SK-N-SH (cell line): ENCODE measurements at regions not wholly inside any gene's neighbourhood (a gene's known extent, or its start where the extent isn't known, plus 50 kb on each side); places are given as distances from the start of the nearest gene placed in this dataset.

Source experiments
- CTCF ChIA-PET: fragments of 300-600, 350-600 bp; formaldehyde crosslinking; extraction: SDS; loops from one replicate; lab custom pipeline; 2021; lab: Yijun Ruan, JAX
- POLR2A ChIA-PET: fragments of 350-600 bp; sonication (Branson Sonifier 250); formaldehyde crosslinking; extraction: SDS; loops from one replicate; lab custom pipeline; 2020; ENCODE audit warnings: antibody characterized with exemption, inconsistent platforms; lab: Yijun Ruan, JAX
- DNase-seq: peaks from one replicate; pipeline ENCODE4 v3.0.0; 2012
- H2AFZ ChIP-seq: fragments of 200-600 bp; sonication (generic); 2 replicates; pipeline ENCODE4 v1.8.1; 2016; ENCODE audit warnings: antibody characterized with exemption, mild to moderate bottlenecking, low read depth
- H3F3A ChIP-seq: fragments of 200-600 bp; sonication (generic); replicated peaks from 2 replicates; pipeline ENCODE3; 2016; ENCODE audit warnings: antibody characterized with exemption, mild to moderate bottlenecking; ENCODE audit not compliant: insufficient read depth
- H3K27ac ChIP-seq, 2 experiments: fragments of 200-500 bp in 1 of 2; fragments of 200-600 bp in 1 of 2; sonication (Bioruptor generic) in 1 of 2; sonication (generic), shearing (Covaris generic) in 1 of 2; 2 replicates each; pipeline versions ENCODE4 v1.5.1 to v1.6.1; 2014 to 2016; ENCODE audit warnings: low read depth in 2 of 2, inconsistent platforms in 1 of 2, low read length in 1 of 2, mild to moderate bottlenecking in 1 of 2, mixed read lengths in 1 of 2
- H3K27me3 ChIP-seq: fragments of 200-600 bp; sonication (generic), shearing (Covaris generic); 2 replicates; pipeline ENCODE4 v1.6.1; 2016; ENCODE audit warnings: mixed run types; ENCODE audit not compliant: insufficient read depth
- H3K36me3 ChIP-seq, 2 experiments: fragments of 200-500 bp in 1 of 2; fragments of 200-600 bp in 1 of 2; sonication (Bioruptor generic) in 1 of 2; sonication (generic) in 1 of 2; replicated peaks in 1 of 2; 2 replicates each; pipeline versions ENCODE3 to v1.5.1; 2014 to 2016; ENCODE audit warnings: low read length in 1 of 2, mild to moderate bottlenecking in 1 of 2; ENCODE audit not compliant: insufficient read depth in 2 of 2, control insufficient read depth in 1 of 2
- H3K4me1 ChIP-seq, 2 experiments: fragments of 200-500 bp in 1 of 2; fragments of 200-600 bp in 1 of 2; sonication (Bioruptor generic) in 1 of 2; sonication (generic), shearing (Covaris generic) in 1 of 2; 2 replicates each; pipeline versions ENCODE4 v1.5.1 to v1.6.1; 2014 to 2016; ENCODE audit warnings: low read depth in 1 of 2, low read length in 1 of 2, mixed run types in 1 of 2; ENCODE audit not compliant: insufficient read depth in 2 of 2, control insufficient read depth in 1 of 2
- H3K4me2 ChIP-seq: fragments of 200-600 bp; sonication (generic), shearing (Covaris generic); 2 replicates; pipeline ENCODE4 v1.6.1; 2017; ENCODE audit warnings: mixed run types
- H3K4me3 ChIP-seq, 2 experiments: fragments of 200-500 bp in 1 of 2; fragments of 200-600 bp in 1 of 2; sonication (Bioruptor generic) in 1 of 2; sonication (generic), shearing (Covaris generic) in 1 of 2; 2 replicates each; pipeline versions ENCODE4 v1.5.1 to v1.8.1; 2014 to 2016; ENCODE audit warnings: low read depth in 2 of 2, inconsistent platforms in 1 of 2, low read length in 1 of 2, mild to moderate bottlenecking in 1 of 2, mixed read lengths in 1 of 2, moderate library complexity in 1 of 2
- H3K79me2 ChIP-seq: fragments of 200-600 bp; sonication (generic); 2 replicates; pipeline ENCODE4 v1.8.1; 2017; ENCODE audit warnings: mild to moderate bottlenecking; ENCODE audit not compliant: insufficient read depth
- H3K9ac ChIP-seq: fragments of 200-600 bp; sonication (generic); 2 replicates; pipeline ENCODE4 v1.6.1; 2017; ENCODE audit warnings: mixed run types
- H3K9me2 ChIP-seq: fragments of 200-600 bp; sonication (generic); 2 replicates; pipeline ENCODE4 v1.6.1; 2017; ENCODE audit warnings: mixed run types
- H3K9me3 ChIP-seq: fragments of 200-600 bp; sonication (generic); 2 replicates; pipeline ENCODE4 v1.6.1; 2017; ENCODE audit warnings: mixed run types, mild to moderate bottlenecking, moderate library complexity
- H4K20me1 ChIP-seq: fragments of 200-600 bp; sonication (generic); 2 replicates; pipeline ENCODE4 v1.6.1; 2017; ENCODE audit warnings: mild to moderate bottlenecking, mixed run types; ENCODE audit not compliant: insufficient read depth
- CHD2 ChIP-seq: fragments of 150-350 bp; IDR thresholded peaks from 2 replicates; pipeline ENCODE4 v1.6.1; 2018; ENCODE audit warnings: low read length; ENCODE audit not compliant: partially characterized antibody
- ELF1 ChIP-seq: IDR thresholded peaks from 2 replicates; pipeline ENCODE4 v1.4.0; 2012
- EP300 ChIP-seq, 2 experiments: IDR thresholded peaks; 2 replicates each; pipeline versions ENCODE4 v1.4.0 to v1.6.1; 2012; ENCODE audit warnings: borderline replicate concordance in 1 of 2, low read depth in 1 of 2, low read length in 1 of 2
- EZH2phosphoT487 ChIP-seq: fragments of 200-600 bp; sonication (generic); IDR thresholded peaks from 2 replicates; pipeline ENCODE4 v1.6.1; 2017; ENCODE audit warnings: low read depth, mixed run types, mild to moderate bottlenecking, antibody characterized with exemption, moderate library complexity, borderline replicate concordance
- GATA2 ChIP-seq: sonication (generic); formaldehyde crosslinking; IDR thresholded peaks from 2 replicates; pipeline ENCODE4 v1.5.0; 2020; ENCODE audit warnings: mild to moderate bottlenecking, missing genetic modification reagents
- JUND ChIP-seq: IDR thresholded peaks from 2 replicates; pipeline ENCODE4 v1.4.0; 2012
- MEF2A ChIP-seq: IDR thresholded peaks from 2 replicates; pipeline ENCODE4 v1.4.0; 2012; ENCODE audit warnings: low read depth, borderline replicate concordance
- MXI1 ChIP-seq: IDR thresholded peaks from 2 replicates; pipeline ENCODE4 v1.6.1; 2012; ENCODE audit warnings: mild to moderate bottlenecking, low read depth, low read length, improper control_type of control experiment
- NRF1 ChIP-seq: IDR thresholded peaks from 2 replicates; pipeline ENCODE4 v1.6.1; 2012; ENCODE audit warnings: low read depth, mild to moderate bottlenecking, low read length
- POLR2AphosphoS5 ChIP-seq: IDR thresholded peaks from 2 replicates; pipeline ENCODE4 v1.6.1; 2012; ENCODE audit warnings: low read depth, low read length
- RAD21 ChIP-seq: IDR thresholded peaks from 2 replicates; pipeline ENCODE4 v1.6.1; 2012; ENCODE audit warnings: mild to moderate bottlenecking, low read length
- RCOR1 ChIP-seq: fragments of 150-350 bp; IDR thresholded peaks from 2 replicates; pipeline ENCODE4 v1.6.1; 2017; ENCODE audit warnings: antibody characterized with exemption, low read length
- RFX5 ChIP-seq: IDR thresholded peaks from 2 replicates; pipeline ENCODE4 v1.6.1; 2012; ENCODE audit warnings: mild to moderate bottlenecking, improper control_type of control experiment, low read length
- RXRA ChIP-seq: IDR thresholded peaks from 2 replicates; pipeline ENCODE4 v1.4.0; 2012; ENCODE audit warnings: low read depth, mild to moderate bottlenecking, borderline replicate concordance
- SIN3A ChIP-seq: IDR thresholded peaks from 2 replicates; pipeline ENCODE4 v1.6.1; 2012; ENCODE audit warnings: low read depth, mild to moderate bottlenecking, low read length, moderate library complexity, borderline replicate concordance
- SMC3 ChIP-seq: IDR thresholded peaks from 2 replicates; pipeline ENCODE4 v1.6.1; 2012; ENCODE audit warnings: low read depth, low read length, improper control_type of control experiment
- TCF12 ChIP-seq: IDR thresholded peaks from 2 replicates; pipeline ENCODE4 v1.4.0; 2012
- WGBS: methylation state at CpG from one replicate; pipeline ENCODE4 v1.1.6; 2017; ENCODE audit warnings: low lambda C conversion rate; 5-methylcytosine and 5-hydroxymethylcytosine counted together
- TF ChIP-seq, protein P1 (sequence below): fragments of 200-600 bp; sonication (generic); IDR thresholded peaks from 2 replicates; pipeline ENCODE4 v1.6.1; 2017; ENCODE audit warnings: antibody characterized with exemption, mild to moderate bottlenecking, moderate library complexity
- TF ChIP-seq, protein P2 (sequence below): IDR thresholded peaks from 2 replicates; pipeline ENCODE4 v1.4.0; 2012; ENCODE audit warnings: low read depth, borderline replicate concordance

DNA sequence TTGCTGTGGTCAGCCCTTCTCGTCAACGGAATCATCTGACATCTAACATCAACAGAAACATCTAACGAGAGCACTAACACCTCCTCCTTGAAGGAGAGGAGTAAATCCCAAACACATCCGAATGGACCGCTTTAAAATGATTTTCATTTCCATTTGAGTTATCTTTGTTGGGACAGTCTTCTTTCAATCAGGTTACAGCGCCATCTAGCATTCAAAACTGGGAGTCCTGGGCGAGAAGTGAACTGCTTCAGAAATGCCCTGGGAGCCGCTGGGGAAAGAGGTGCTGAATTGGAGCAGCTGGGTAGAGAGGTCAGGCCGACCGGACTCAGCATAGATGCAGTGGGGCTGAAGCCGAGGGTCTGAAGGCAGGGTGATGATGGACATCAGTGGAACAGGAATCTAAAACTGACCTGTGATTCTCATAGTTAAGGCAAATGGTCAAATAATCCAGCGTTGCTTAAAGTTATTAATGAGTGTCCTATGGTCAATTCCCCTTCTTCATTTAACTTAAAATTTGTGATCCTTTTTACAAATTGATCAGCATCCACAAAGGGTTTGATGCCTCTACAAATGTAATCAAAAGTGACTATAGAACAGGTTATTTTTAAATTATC is 170.0 kb upstream of the NDN start (continued):
- peak; percentile 37 for TF ChIP-seq SMC3
- TF ChIP-seq, protein P1, sequence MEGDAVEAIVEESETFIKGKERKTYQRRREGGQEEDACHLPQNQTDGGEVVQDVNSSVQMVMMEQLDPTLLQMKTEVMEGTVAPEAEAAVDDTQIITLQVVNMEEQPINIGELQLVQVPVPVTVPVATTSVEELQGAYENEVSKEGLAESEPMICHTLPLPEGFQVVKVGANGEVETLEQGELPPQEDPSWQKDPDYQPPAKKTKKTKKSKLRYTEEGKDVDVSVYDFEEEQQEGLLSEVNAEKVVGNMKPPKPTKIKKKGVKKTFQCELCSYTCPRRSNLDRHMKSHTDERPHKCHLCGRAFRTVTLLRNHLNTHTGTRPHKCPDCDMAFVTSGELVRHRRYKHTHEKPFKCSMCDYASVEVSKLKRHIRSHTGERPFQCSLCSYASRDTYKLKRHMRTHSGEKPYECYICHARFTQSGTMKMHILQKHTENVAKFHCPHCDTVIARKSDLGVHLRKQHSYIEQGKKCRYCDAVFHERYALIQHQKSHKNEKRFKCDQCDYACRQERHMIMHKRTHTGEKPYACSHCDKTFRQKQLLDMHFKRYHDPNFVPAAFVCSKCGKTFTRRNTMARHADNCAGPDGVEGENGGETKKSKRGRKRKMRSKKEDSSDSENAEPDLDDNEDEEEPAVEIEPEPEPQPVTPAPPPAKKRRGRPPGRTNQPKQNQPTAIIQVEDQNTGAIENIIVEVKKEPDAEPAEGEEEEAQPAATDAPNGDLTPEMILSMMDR, result peak; percentile 76
- no peak for TF ChIP-seq JUND
- no peak for TF ChIP-seq POLR2AphosphoS5
- TF ChIP-seq, protein P2, sequence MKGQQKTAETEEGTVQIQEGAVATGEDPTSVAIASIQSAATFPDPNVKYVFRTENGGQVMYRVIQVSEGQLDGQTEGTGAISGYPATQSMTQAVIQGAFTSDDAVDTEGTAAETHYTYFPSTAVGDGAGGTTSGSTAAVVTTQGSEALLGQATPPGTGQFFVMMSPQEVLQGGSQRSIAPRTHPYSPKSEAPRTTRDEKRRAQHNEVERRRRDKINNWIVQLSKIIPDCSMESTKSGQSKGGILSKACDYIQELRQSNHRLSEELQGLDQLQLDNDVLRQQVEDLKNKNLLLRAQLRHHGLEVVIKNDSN, result no peak
- TF ChIP-seq, all 33 proteins: peak for 3

- Histone ChIP-seq H3K4me2 (no peak overlapping the region), H4K20me1 (no peaks in the 10 kb centered on the region), H3K27ac (no peak overlapping the region), H3K4me1 (no peaks in the 10 kb centered on the region), H3K27me3 (peaks cover 12% of the 10 kb centered on the region; the same call in 1 of the 2 replicates), H3F3A (no peaks in the 10 kb centered on the region), H3K9ac (no peak overlapping the region), H3K9me2 (no peaks in the 10 kb centered on the region), H3K79me2 (no peaks in the 10 kb centered on the region), H3K36me3 (no peaks in the 10 kb centered on the region), H2AFZ (no peak overlapping the region), H3K4me3 (no peak overlapping the region), H3K9me3 (no peaks in the 10 kb centered on the region)
- POLR2A ChIA-PET, result no interaction called here
- 34% methylated on average over 5 of the region's 5 CpGs for WGBS
- CTCF ChIA-PET, result interaction anchor here (0.8 to 2.6 kb wide), 5 partner anchors 19 to 263 kb away, joined by 3 to 12 read pairs (median 3); no protein-coding TSS in a partner anchor
- TF ChIP-seq MEF2A, result no peak
- no peak for TF ChIP-seq NRF1
- no peak for TF ChIP-seq EP300 (IDR thresholded peaks at IDR 0.05; ENCODE audit: borderline replicate concordance in 1 of 2, low read depth in 1 of 2, low read length in 1 of 2)
- no peak for TF ChIP-seq POLR2AphosphoS5
- no peak for TF ChIP-seq EZH2phosphoT487
- TF ChIP-seq TCF12, result no peak
- no peak for TF ChIP-seq CHD2
- no peak for TF ChIP-seq SMC3
- no peak for TF ChIP-seq SIN3A
- TF ChIP-seq RAD21, result no peak
- TF ChIP-seq ELF1, result no peak
- TF ChIP-seq GATA2, result no peak
- no peak for TF ChIP-seq MXI1
- TF ChIP-seq RFX5, result no peak
- TF ChIP-seq, protein P2, result no peak
- TF ChIP-seq JUND, result no peak
- no peak for TF ChIP-seq RCOR1
- TF ChIP-seq RXRA, result no peak
- no peak for DNase-seq
These were observed 171.9 kb upstream of the NDN start for GRCh38 chr15:23859008-23859407.
